ENCODE measurements at regions not wholly inside any gene's neighbourhood (a gene's known extent, or its start where the extent isn't known, plus 50 kb on each side); places are given as distances from the start of the nearest gene placed in this dataset.

DNA sequence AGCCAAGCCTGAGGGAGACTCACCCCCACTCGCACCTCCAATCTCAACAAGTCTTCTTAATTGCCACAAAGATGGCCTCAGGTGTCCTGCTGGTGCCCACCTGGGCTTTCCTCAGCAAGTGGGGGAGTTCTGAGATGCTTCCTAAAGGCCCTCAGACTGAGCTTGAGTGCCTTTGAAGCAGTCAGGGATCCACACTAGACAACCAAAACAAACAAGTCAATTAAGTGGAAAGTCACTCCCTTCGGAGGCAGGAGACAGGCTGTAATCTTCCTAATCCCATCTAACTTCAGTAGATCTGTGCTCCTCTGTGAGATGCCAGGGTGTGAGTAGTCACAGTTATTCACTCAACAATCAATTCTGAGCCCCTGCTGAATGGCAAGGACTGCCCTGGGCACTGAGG, 68.3 kb upstream of the SERP2 start:
- Histone ChIP-seq H4K20me1 (ENCODE audit: insufficient read depth, low read length) (no peaks in the 10 kb centered on the region), H3K27ac (ENCODE audit: low read depth, low read length, poor library complexity, severe bottlenecking) (no peak overlapping the region), H2AFZ (ENCODE audit: low read length) (no peak overlapping the region), H3K9me3 (ENCODE audit: low read length) (no peaks in the 10 kb centered on the region), H3K79me2 (ENCODE audit: insufficient read depth, low read depth, low read length) (no peaks in the 10 kb centered on the region), H3K4me1 (ENCODE audit: insufficient read depth, low read length, poor library complexity, severe bottlenecking) (peaks cover 7% of the 10 kb centered on the region), H3K36me3 (ENCODE audit: insufficient read depth, low read length) (no peaks in the 10 kb centered on the region), H3K4me3 (ENCODE audit: low read depth, low read length, poor library complexity, severe bottlenecking) (no peak overlapping the region), H3K9me2 (ENCODE audit: insufficient read depth, low read length) (no peaks in the 10 kb centered on the region), H3K4me2 (ENCODE audit: low read length) (no peak overlapping the region)
- TF ChIP-seq, protein P1, sequence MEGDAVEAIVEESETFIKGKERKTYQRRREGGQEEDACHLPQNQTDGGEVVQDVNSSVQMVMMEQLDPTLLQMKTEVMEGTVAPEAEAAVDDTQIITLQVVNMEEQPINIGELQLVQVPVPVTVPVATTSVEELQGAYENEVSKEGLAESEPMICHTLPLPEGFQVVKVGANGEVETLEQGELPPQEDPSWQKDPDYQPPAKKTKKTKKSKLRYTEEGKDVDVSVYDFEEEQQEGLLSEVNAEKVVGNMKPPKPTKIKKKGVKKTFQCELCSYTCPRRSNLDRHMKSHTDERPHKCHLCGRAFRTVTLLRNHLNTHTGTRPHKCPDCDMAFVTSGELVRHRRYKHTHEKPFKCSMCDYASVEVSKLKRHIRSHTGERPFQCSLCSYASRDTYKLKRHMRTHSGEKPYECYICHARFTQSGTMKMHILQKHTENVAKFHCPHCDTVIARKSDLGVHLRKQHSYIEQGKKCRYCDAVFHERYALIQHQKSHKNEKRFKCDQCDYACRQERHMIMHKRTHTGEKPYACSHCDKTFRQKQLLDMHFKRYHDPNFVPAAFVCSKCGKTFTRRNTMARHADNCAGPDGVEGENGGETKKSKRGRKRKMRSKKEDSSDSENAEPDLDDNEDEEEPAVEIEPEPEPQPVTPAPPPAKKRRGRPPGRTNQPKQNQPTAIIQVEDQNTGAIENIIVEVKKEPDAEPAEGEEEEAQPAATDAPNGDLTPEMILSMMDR (conservative IDR thresholded peaks at IDR 0.05; ENCODE audit: low read length): no peak
- no peak for TF ChIP-seq EZH2phosphoT487 (IDR thresholded peaks at IDR 0.05; ENCODE audit: borderline replicate concordance, low read depth, low read length)
- DNase-seq (ENCODE audit: low spot score): no peak
- BruUV-seq (replicated peaks): no TSS peak
- POLR2A ChIA-PET: interaction anchor here (1.1 kb wide), 1 partner anchor 12 kb away, joined by 3 read pairs; no protein-coding TSS in a partner anchor
- CTCF ChIA-PET (ENCODE audit: unreplicated experiment): no interaction called here
- intact Hi-C loops (cut with micrococcal nuclease; ENCODE audit: unreplicated experiment): no loop called here

DNA sequence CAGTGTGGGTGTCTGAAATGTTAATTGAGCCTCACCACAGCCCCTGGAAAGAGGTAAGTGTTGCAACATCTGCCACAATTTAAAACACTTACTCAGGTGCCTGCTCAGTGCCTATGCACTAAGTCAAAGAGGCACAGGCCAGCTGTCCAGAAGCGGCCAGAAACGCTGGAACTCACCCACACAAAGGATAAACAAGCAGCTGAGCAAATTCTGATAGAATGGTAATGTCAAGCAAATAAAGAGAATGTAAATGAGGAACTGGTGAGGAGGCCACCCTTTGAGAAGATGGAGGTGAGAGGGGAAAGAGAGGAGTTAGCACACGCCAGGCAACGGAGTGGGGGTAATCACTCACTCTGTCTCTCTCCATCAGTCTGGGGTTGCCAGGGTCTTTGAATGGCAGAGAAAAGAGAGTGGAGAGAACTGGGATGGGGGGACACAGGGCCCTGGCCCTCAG, 67.7 kb upstream of the SERP2 start:
- Histone ChIP-seq H3K79me2 (ENCODE audit: insufficient read depth, low read depth, low read length) (no peaks in the 10 kb centered on the region), H3K36me3 (ENCODE audit: insufficient read depth, low read length) (no peaks in the 10 kb centered on the region), H4K20me1 (ENCODE audit: insufficient read depth, low read length) (no peaks in the 10 kb centered on the region), H3K4me3 (ENCODE audit: low read depth, low read length, poor library complexity, severe bottlenecking) (no peak overlapping the region), H3K27ac (ENCODE audit: low read depth, low read length, poor library complexity, severe bottlenecking) (no peak overlapping the region), H3K9me2 (ENCODE audit: insufficient read depth, low read length) (no peaks in the 10 kb centered on the region), H3K4me2 (ENCODE audit: low read length) (no peak overlapping the region), H3K4me1 (ENCODE audit: insufficient read depth, low read length, poor library complexity, severe bottlenecking) (peaks cover 6% of the 10 kb centered on the region), H3K9me3 (ENCODE audit: low read length) (no peaks in the 10 kb centered on the region), H2AFZ (ENCODE audit: low read length) (no peak overlapping the region)
- intact Hi-C loops (cut with micrococcal nuclease; ENCODE audit: unreplicated experiment): no loop called here
- TF ChIP-seq EZH2phosphoT487 (IDR thresholded peaks at IDR 0.05; ENCODE audit: borderline replicate concordance, low read depth, low read length): no peak
- TF ChIP-seq, protein P1 (conservative IDR thresholded peaks at IDR 0.05; ENCODE audit: low read length): no peak
- ChIA-PET POLR2A (no interaction called here), CTCF (ENCODE audit: unreplicated experiment) (no interaction called here)
- no TSS peak for BruUV-seq (replicated peaks)
- DNase-seq (ENCODE audit: low spot score): no peak

DNA sequence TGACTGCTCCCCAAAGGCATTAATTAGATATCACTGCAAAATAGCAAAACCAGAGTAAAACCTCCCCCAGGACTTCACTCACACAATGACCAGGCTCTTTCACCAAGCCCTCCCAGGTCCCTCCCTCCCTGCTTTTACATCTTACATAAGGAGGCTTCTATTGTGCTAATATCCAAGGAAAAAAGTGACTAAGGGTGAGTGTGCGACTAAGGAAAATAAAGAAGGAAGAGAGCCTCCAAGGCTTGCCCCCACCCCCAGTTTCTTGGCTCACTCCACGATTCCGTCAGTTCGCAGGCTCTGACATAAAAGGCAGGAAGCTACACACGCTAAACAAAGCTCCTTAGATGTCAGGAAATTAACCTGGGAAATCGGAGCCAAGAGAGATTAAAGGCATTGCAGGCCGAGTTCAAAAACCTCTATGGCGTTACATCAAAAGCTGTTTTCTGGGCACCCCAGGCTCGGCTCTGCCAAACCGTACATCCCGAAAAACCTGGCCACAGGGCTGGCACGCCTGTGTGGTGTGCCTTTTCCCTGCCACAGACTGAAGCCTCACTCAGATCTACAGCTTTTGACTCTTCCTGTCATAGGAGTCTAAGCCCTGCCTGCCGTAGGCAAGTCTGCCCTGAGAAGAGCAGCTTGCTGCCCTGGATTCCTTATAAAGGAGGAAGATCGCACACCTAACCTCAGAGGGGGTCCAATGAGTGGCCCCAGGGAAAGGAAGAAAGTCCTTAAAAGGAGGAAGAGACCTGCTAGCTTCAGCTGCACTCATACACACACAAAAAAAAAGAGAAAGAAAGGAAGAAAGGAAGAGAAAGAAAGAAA, 67.0 kb upstream of the SERP2 start:
- intact Hi-C loops (cut with micrococcal nuclease; ENCODE audit: unreplicated experiment): no loop called here
- H3K9me3 ChIP-seq (ENCODE audit: low read length): no peaks in the 10 kb centered on the region
- TF ChIP-seq EZH2phosphoT487 (IDR thresholded peaks at IDR 0.05; ENCODE audit: borderline replicate concordance, low read depth, low read length): no peak
- TF ChIP-seq, protein P1 (conservative IDR thresholded peaks at IDR 0.05; ENCODE audit: low read length): no peak
- H3K9me2 ChIP-seq (ENCODE audit: insufficient read depth, low read length): no peaks in the 10 kb centered on the region
- H3K4me3 ChIP-seq (ENCODE audit: low read depth, low read length, poor library complexity, severe bottlenecking): no peak overlapping the region
- no peaks in the 10 kb centered on the region for H4K20me1 ChIP-seq (ENCODE audit: insufficient read depth, low read length)
- H3K27ac ChIP-seq (ENCODE audit: low read depth, low read length, poor library complexity, severe bottlenecking): no peak overlapping the region
- POLR2A ChIA-PET: interaction anchor here (0.7 kb wide), 1 partner anchor 89 kb away, joined by 3 read pairs; no protein-coding TSS in a partner anchor
- H3K4me2 ChIP-seq (ENCODE audit: low read length): no peak overlapping the region
- H3K36me3 ChIP-seq (ENCODE audit: insufficient read depth, low read length): no peaks in the 10 kb centered on the region
- H2AFZ ChIP-seq (ENCODE audit: low read length): no peak overlapping the region
- H3K4me1 ChIP-seq (ENCODE audit: insufficient read depth, low read length, poor library complexity, severe bottlenecking): no peaks in the 10 kb centered on the region
- H3K79me2 ChIP-seq (ENCODE audit: insufficient read depth, low read depth, low read length): no peaks in the 10 kb centered on the region
- DNase-seq (ENCODE audit: low spot score): no peak
- CTCF ChIA-PET (ENCODE audit: unreplicated experiment): no interaction called here
- no TSS peak for BruUV-seq (replicated peaks)

Data from OCI-LY7 (cell line).